NT2/D1 (cell line): ENCODE measurements at regions not wholly inside any gene's neighbourhood (a gene's known extent, or its start where the extent isn't known, plus 50 kb on each side); places are given as distances from the start of the nearest gene placed in this dataset.

Experiments
- DNase-seq: peaks from one replicate; pipeline ENCODE4 v3.0.0-alpha.2; 2011; ENCODE audit warnings: low read depth, low spot score
- H3K27me3 ChIP-seq: 2 replicates; pipeline ENCODE4 v1.6.0; 2011; ENCODE audit warnings: mild to moderate bottlenecking; ENCODE audit not compliant: insufficient read length, insufficient read depth
- H3K36me3 ChIP-seq: 2 replicates; pipeline ENCODE4 v1.6.1; 2011; ENCODE audit warnings: mild to moderate bottlenecking, low read length, mixed read lengths; ENCODE audit not compliant: insufficient read depth, insufficient read length
- H3K4me1 ChIP-seq: 2 replicates; pipeline ENCODE4 v1.5.1; 2011; ENCODE audit not compliant: insufficient read depth, insufficient read length
- H3K4me3 ChIP-seq: 2 replicates; pipeline ENCODE4 v1.5.1; 2011; ENCODE audit warnings: low read depth; ENCODE audit not compliant: insufficient read length
- H3K9ac ChIP-seq: 2 replicates; pipeline ENCODE4 v1.6.0; 2011; ENCODE audit warnings: low read depth; ENCODE audit not compliant: insufficient read length
- H3K9me3 ChIP-seq: 2 replicates; pipeline ENCODE4 v1.5.1; 2011; ENCODE audit warnings: mild to moderate bottlenecking, low read length; ENCODE audit not compliant: insufficient read depth
- SUZ12 ChIP-seq: IDR thresholded peaks from 2 replicates; pipeline ENCODE4 v1.6.1; 2011; ENCODE audit not compliant: insufficient read length, insufficient read depth; ENCODE audit errors: extremely low read depth
- YY1 ChIP-seq: IDR thresholded peaks from 2 replicates; pipeline ENCODE4 v1.6.1; 2011; ENCODE audit not compliant: insufficient read length, insufficient read depth
- ZNF274 ChIP-seq: IDR thresholded peaks from 2 replicates; pipeline ENCODE4 v1.6.1; 2011; ENCODE audit warnings: mild to moderate bottlenecking, low read depth, low read length

GRCh38 chr4:107312366-107312765, 276.3 kb upstream of the DKK2 start:
- no peaks in the 10 kb centered on the region for H3K9me3 ChIP-seq
- no peaks in the 10 kb centered on the region for H3K27me3 ChIP-seq
- TF ChIP-seq SUZ12 = no peak
- no peak for TF ChIP-seq YY1
- no peak for TF ChIP-seq ZNF274
- no peak for DNase-seq
- no peaks in the 10 kb centered on the region for H3K36me3 ChIP-seq
- no peaks in the 10 kb centered on the region for H3K4me1 ChIP-seq
- H3K9ac ChIP-seq = no peak overlapping the region
- H3K4me3 ChIP-seq = no peak overlapping the region

- TF ChIP-seq ZNF274 (no peak), YY1 (no peak)
- no peaks in the 10 kb centered on the region for H3K4me1 ChIP-seq
- H3K9me3 ChIP-seq = no peaks in the 10 kb centered on the region
- H3K27me3 ChIP-seq = no peaks in the 10 kb centered on the region
- no peak overlapping the region for H3K4me3 ChIP-seq
- H3K9ac ChIP-seq = no peak overlapping the region
- no peak for DNase-seq
- no peaks in the 10 kb centered on the region for H3K36me3 ChIP-seq
These were observed 268.7 kb upstream of the DKK2 start for GRCh38 chr4:107304699-107305286.

GRCh38 chr4:107299646-107300045, 263.5 kb upstream of the DKK2 start:
- Histone ChIP-seq H3K4me1 (no peaks in the 10 kb centered on the region), H3K36me3 (no peaks in the 10 kb centered on the region), H3K4me3 (no peak overlapping the region), H3K9ac (no peak overlapping the region), H3K27me3 (no peaks in the 10 kb centered on the region), H3K9me3 (peaks cover 18% of the 10 kb centered on the region; the same call in 1 of the 2 replicates)
- TF ChIP-seq YY1 (no peak), ZNF274 (no peak), SUZ12 (no peak)
- DNase-seq = no peak

GRCh38 chr4:107292979-107293378, 256.9 kb upstream of the DKK2 start:
- Histone ChIP-seq H3K9ac (no peak overlapping the region), H3K4me3 (no peak overlapping the region), H3K9me3 (peaks cover 25% of the 10 kb centered on the region; the same call in 1 of the 2 replicates), H3K36me3 (no peaks in the 10 kb centered on the region), H3K4me1 (no peaks in the 10 kb centered on the region), H3K27me3 (no peaks in the 10 kb centered on the region)
- no peak for DNase-seq
- TF ChIP-seq ZNF274 (no peak), YY1 (no peak), SUZ12 (no peak)

- Histone ChIP-seq H3K4me1 (no peaks in the 10 kb centered on the region), H3K27me3 (no peaks in the 10 kb centered on the region), H3K4me3 (no peak overlapping the region), H3K9me3 (no peaks in the 10 kb centered on the region), H3K9ac (no peak overlapping the region), H3K36me3 (no peaks in the 10 kb centered on the region)
- DNase-seq = no peak
- no peak for TF ChIP-seq YY1
- TF ChIP-seq SUZ12 = no peak
- no peak for TF ChIP-seq ZNF274
These were observed 247.8 kb upstream of the DKK2 start for GRCh38 chr4:107283587-107284559.

- TF ChIP-seq ZNF274 (no peak), SUZ12 (no peak), YY1 (no peak)
- no peaks in the 10 kb centered on the region for H3K27me3 ChIP-seq
- H3K9me3 ChIP-seq = no peaks in the 10 kb centered on the region
- no peaks in the 10 kb centered on the region for H3K4me1 ChIP-seq
- no peak overlapping the region for H3K4me3 ChIP-seq
- no peaks in the 10 kb centered on the region for H3K36me3 ChIP-seq
- no peak overlapping the region for H3K9ac ChIP-seq
- DNase-seq = no peak
These were observed 243.6 kb upstream of the DKK2 start for GRCh38 chr4:107279733-107280132.

- Histone ChIP-seq H3K4me3 (no peak overlapping the region), H3K36me3 (no peaks in the 10 kb centered on the region), H3K9me3 (no peaks in the 10 kb centered on the region), H3K27me3 (no peaks in the 10 kb centered on the region), H3K9ac (no peak overlapping the region), H3K4me1 (no peaks in the 10 kb centered on the region)
- TF ChIP-seq YY1 (no peak), SUZ12 (no peak), ZNF274 (no peak)
- DNase-seq = no peak
These were observed 242.8 kb upstream of the DKK2 start for GRCh38 chr4:107278791-107279483.
